GM23248 (cell line): ENCODE measurements at regions not wholly inside any gene's neighbourhood (a gene's known extent, or its start where the extent isn't known, plus 50 kb on each side); places are given as distances from the start of the nearest gene placed in this dataset.

Experiments used
- DNase-seq: peaks from one replicate; pipeline ENCODE4 v3.0.0-alpha.2; 2015
- H2AFZ ChIP-seq: fragments of 200-600 bp; sonication (generic); 2 replicates; pipeline ENCODE4 v1.6.1; 2016; ENCODE audit warnings: antibody characterized with exemption
- H3F3A ChIP-seq: fragments of 200-600 bp; sonication (generic); 2 replicates; pipeline ENCODE4 v1.6.1; 2016; ENCODE audit warnings: mild to moderate bottlenecking, antibody characterized with exemption, mixed run types; ENCODE audit not compliant: insufficient read depth
- H3K27ac ChIP-seq: fragments of 200-600 bp; sonication (generic); 2 replicates; pipeline ENCODE4 v1.5.1; 2016; ENCODE audit warnings: mild to moderate bottlenecking
- H3K27me3 ChIP-seq: fragments of 200-600 bp; sonication (generic); replicated peaks from 2 replicates; pipeline ENCODE4 v1.6.1; 2016; ENCODE audit warnings: mild to moderate bottlenecking; ENCODE audit not compliant: insufficient read depth
- H3K36me3 ChIP-seq: fragments of 200-600 bp; sonication (generic); 2 replicates; pipeline ENCODE4 v1.6.1; 2016; ENCODE audit warnings: low read depth, mild to moderate bottlenecking
- H3K4me1 ChIP-seq: fragments of 200-600 bp; sonication (generic); 2 replicates; pipeline ENCODE4 v1.6.1; 2016; ENCODE audit warnings: mild to moderate bottlenecking; ENCODE audit not compliant: insufficient read depth
- H3K4me2 ChIP-seq: fragments of 200-600 bp; sonication (generic); one replicate; pipeline ENCODE4 v1.6.1; 2016; ENCODE audit warnings: mild to moderate bottlenecking; ENCODE audit not compliant: unreplicated experiment
- H3K4me3 ChIP-seq: fragments of 200-600 bp; sonication (generic); 2 replicates; pipeline ENCODE4 v1.5.1; 2016; ENCODE audit warnings: mild to moderate bottlenecking
- H3K79me2 ChIP-seq: fragments of 200-600 bp; sonication (generic); 2 replicates; pipeline ENCODE4 v1.6.1; 2016; ENCODE audit warnings: mild to moderate bottlenecking; ENCODE audit not compliant: insufficient read depth
- H3K9ac ChIP-seq: fragments of 200-600 bp; sonication (generic); 2 replicates; pipeline ENCODE4 v1.6.1; 2016; ENCODE audit warnings: mild to moderate bottlenecking
- H3K9me2 ChIP-seq: fragments of 200-600 bp; sonication (generic); 2 replicates; pipeline ENCODE4 v1.6.1; 2016; ENCODE audit warnings: mixed run types, mild to moderate bottlenecking, moderate library complexity; ENCODE audit not compliant: insufficient read depth
- H3K9me3 ChIP-seq: fragments of 200-600 bp; sonication (generic); one replicate; pipeline ENCODE4 v1.6.1; 2017; ENCODE audit warnings: low read depth
- H4K20me1 ChIP-seq: fragments of 200-600 bp; sonication (generic); 2 replicates; pipeline ENCODE4 v1.6.0; 2016; ENCODE audit not compliant: insufficient read depth
- EZH2 ChIP-seq: fragments of 200-600 bp; sonication (generic); IDR thresholded peaks from 2 replicates; pipeline ENCODE4 v1.6.1; 2018; ENCODE audit warnings: antibody characterized with exemption, mild to moderate bottlenecking; ENCODE audit not compliant: insufficient read depth, poor library complexity, severe bottlenecking
- EZH2phosphoT487 ChIP-seq: fragments of 200-600 bp; sonication (generic); IDR thresholded peaks from 2 replicates; pipeline ENCODE4 v1.6.1; 2018; ENCODE audit warnings: antibody characterized with exemption, moderate library complexity, mild to moderate bottlenecking, low read depth; ENCODE audit not compliant: insufficient read depth
- WGBS, 2 experiments: methylation state at CpG; one replicate each; pipeline ENCODE4 v1.1.6; 2015 to 2017; ENCODE audit warnings: low lambda C conversion rate in 2 of 2, low coverage in 1 of 2; ENCODE audit errors: missing lambda C conversion rate in 2 of 2; 5-methylcytosine and 5-hydroxymethylcytosine counted together
- in situ Hi-C: fragments of 300-500 bp; cut with MboI; formaldehyde crosslinking; loops from 2 replicates; pipeline ENCODE4 v1.15.0; 2020

GRCh38 chr9:119522381-119522780, 153.1 kb upstream of the BRINP1 start:
- no peaks in the 10 kb centered on the region for H4K20me1 ChIP-seq
- H3K9me3 ChIP-seq = no peaks in the 10 kb centered on the region
- no peak overlapping the region for H2AFZ ChIP-seq
- H3K27ac ChIP-seq = no peak overlapping the region
- no peak overlapping the region for H3K4me3 ChIP-seq
- no peak overlapping the region for H3K9ac ChIP-seq
- H3K9me2 ChIP-seq = no peaks in the 10 kb centered on the region
- H3F3A ChIP-seq = no peaks in the 10 kb centered on the region
- no peaks in the 10 kb centered on the region for H3K79me2 ChIP-seq
- in situ Hi-C loops = no loop called here
- no peaks in the 10 kb centered on the region for H3K4me1 ChIP-seq
- TF ChIP-seq EZH2 (no peak), EZH2phosphoT487 (no peak)
- no peak for DNase-seq
- 7 to 21% methylated on average over 2 of the region's 2 CpGs for WGBS, 2 experiments
- H3K4me2 ChIP-seq = no peak overlapping the region
- no peaks in the 10 kb centered on the region for H3K36me3 ChIP-seq
- H3K27me3 ChIP-seq = no peaks in the 10 kb centered on the region

- Histone ChIP-seq H3K9ac (no peak overlapping the region), H3K4me3 (no peak overlapping the region), H4K20me1 (no peaks in the 10 kb centered on the region), H3K36me3 (no peaks in the 10 kb centered on the region), H3K27ac (no peak overlapping the region), H3F3A (no peaks in the 10 kb centered on the region), H3K4me1 (no peaks in the 10 kb centered on the region), H3K9me3 (no peaks in the 10 kb centered on the region), H3K4me2 (no peak overlapping the region), H3K9me2 (no peaks in the 10 kb centered on the region), H3K27me3 (no peaks in the 10 kb centered on the region), H3K79me2 (no peaks in the 10 kb centered on the region), H2AFZ (no peak overlapping the region)
- peak; percentile 11 for DNase-seq
- 8 to 9% methylated on average over 2 of the region's 2 CpGs for WGBS, 2 experiments
- TF ChIP-seq EZH2phosphoT487 (no peak), EZH2 (no peak)
- in situ Hi-C loops = no loop called here
These were observed 140.2 kb upstream of the BRINP1 start for GRCh38 chr9:119509291-119509905.

DNA sequence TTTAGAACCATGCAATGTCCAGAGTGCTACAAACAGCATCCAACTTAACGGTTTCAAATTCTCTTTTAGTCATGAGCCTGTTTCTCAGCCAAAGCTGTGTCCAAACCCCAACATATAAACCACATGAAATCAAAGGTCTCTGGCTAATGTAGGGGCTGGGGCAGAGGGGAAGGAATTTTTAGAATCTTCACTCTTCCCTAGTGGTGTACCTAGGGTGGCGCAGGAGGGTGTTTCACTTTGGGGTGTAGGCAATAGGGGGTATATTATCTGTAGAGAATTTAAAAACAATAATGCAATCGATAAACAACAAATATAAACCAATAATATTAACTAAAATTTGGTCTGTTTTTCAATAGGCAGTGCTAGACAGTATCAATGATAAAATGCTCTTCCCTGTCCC, 132.1 kb upstream of the BRINP1 start:
- H3K79me2 ChIP-seq = no peaks in the 10 kb centered on the region
- TF ChIP-seq EZH2 (no peak), EZH2phosphoT487 (no peak)
- DNase-seq = no peak
- H3F3A ChIP-seq = no peaks in the 10 kb centered on the region
- WGBS, 2 experiments = 39 to 46% methylated on average over 3 of the region's 3 CpGs
- no peaks in the 10 kb centered on the region for H3K9me3 ChIP-seq
- in situ Hi-C loops = no loop called here
- no peak overlapping the region for H3K9ac ChIP-seq
- H2AFZ ChIP-seq = no peak overlapping the region
- no peaks in the 10 kb centered on the region for H4K20me1 ChIP-seq
- H3K27me3 ChIP-seq = no peaks in the 10 kb centered on the region
- no peak overlapping the region for H3K4me2 ChIP-seq
- H3K4me3 ChIP-seq = no peak overlapping the region
- no peak overlapping the region for H3K27ac ChIP-seq
- no peaks in the 10 kb centered on the region for H3K9me2 ChIP-seq
- H3K4me1 ChIP-seq = no peaks in the 10 kb centered on the region
- H3K36me3 ChIP-seq = no peaks in the 10 kb centered on the region

DNA sequence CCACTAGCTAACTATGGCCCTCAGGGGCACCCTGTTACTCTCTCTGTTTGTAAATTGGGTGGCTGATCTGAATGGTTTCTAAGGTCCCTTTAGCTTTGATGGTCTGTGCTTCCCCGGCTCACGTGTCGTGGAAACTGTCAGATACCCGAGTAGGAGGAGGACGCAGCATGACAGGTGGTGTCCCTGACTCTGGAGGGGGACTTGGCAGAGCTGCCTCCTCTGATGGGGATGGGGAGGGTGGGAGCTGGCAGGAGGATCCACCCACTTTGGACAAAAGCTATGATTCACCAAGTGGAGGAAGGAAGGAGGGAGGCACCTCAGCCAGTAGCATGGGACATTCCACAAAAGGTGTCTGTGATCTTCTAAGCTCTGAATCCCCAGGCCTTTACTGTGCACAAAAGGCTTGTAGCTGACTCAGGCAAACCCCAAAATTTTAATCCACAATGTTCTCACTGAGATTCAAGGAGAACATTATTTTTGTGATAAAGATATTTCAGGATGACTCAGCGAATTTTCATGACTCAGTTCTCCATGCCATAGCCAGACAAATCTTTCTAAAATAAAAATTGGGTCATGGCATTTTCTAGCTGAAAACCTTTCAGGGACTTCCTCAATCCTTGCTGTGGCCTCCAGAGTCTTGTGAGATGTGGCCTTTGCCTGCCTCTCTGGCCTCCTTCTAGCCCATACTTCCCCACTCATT, 131.0 kb upstream of the BRINP1 start:
- Histone ChIP-seq H3K4me2 (no peak overlapping the region), H4K20me1 (no peaks in the 10 kb centered on the region), H3K9me3 (no peaks in the 10 kb centered on the region), H3F3A (no peaks in the 10 kb centered on the region), H2AFZ (no peak overlapping the region), H3K36me3 (no peaks in the 10 kb centered on the region), H3K27ac (no peak overlapping the region), H3K4me3 (no peak overlapping the region), H3K9me2 (no peaks in the 10 kb centered on the region), H3K79me2 (no peaks in the 10 kb centered on the region), H3K9ac (no peak overlapping the region), H3K27me3 (no peaks in the 10 kb centered on the region), H3K4me1 (no peaks in the 10 kb centered on the region)
- in situ Hi-C loops = no loop called here
- DNase-seq = peak; percentile 28
- TF ChIP-seq EZH2phosphoT487 (no peak), EZH2 (no peak)
- 75 to 77% methylated on average over 6 of the region's 6 CpGs for WGBS, 2 experiments
